Esophagus (tissue), 2 donors: ENCODE measurements at regions not wholly inside any gene's neighbourhood (a gene's known extent, or its start where the extent isn't known, plus 50 kb on each side); places are given as distances from the start of the nearest gene placed in this dataset.

Experiments used
- H3K27ac ChIP-seq, 2 donors: one replicate each; pipeline ENCODE4 v1.5.1; 2013; ENCODE audit warnings: low read depth in 2 of 2, mild to moderate bottlenecking in 2 of 2, inconsistent platforms in 1 of 2, low read length in 1 of 2, moderate library complexity in 1 of 2
- H3K27me3 ChIP-seq, 2 donors: one replicate each; pipeline ENCODE4 v1.6.1; 2013; ENCODE audit warnings: low read length in 2 of 2, control low read depth in 1 of 2, mild to moderate bottlenecking in 1 of 2; ENCODE audit not compliant: insufficient read depth in 2 of 2, control insufficient read depth in 1 of 2
- H3K36me3 ChIP-seq, 2 donors: one replicate each; pipeline ENCODE4 v1.6.1; 2013; ENCODE audit warnings: low read length in 1 of 2; ENCODE audit not compliant: control insufficient read depth in 2 of 2, insufficient read depth in 2 of 2
- H3K4me1 ChIP-seq, 2 donors: one replicate each; pipeline ENCODE4 v1.6.1; 2013; ENCODE audit warnings: low read length in 1 of 2; ENCODE audit not compliant: control insufficient read depth in 2 of 2, insufficient read depth in 2 of 2
- H3K4me3 ChIP-seq, 2 donors: one replicate each; pipeline ENCODE4 v1.5.1; 2013; ENCODE audit warnings: low read length in 2 of 2, mild to moderate bottlenecking in 2 of 2, low read depth in 1 of 2, moderate library complexity in 1 of 2
- H3K9me3 ChIP-seq, 2 donors: one replicate each; pipeline ENCODE4 v1.6.1; 2013; ENCODE audit warnings: mild to moderate bottlenecking in 2 of 2, low read depth in 1 of 2, low read length in 1 of 2, moderate library complexity in 1 of 2; ENCODE audit not compliant: control insufficient read depth in 2 of 2, insufficient read depth in 1 of 2
- WGBS, 2 donors: extraction: QIAGEN DNeasy Blood & Tissue Kit; methylation state at CpG; one replicate each; pipeline ENCODE4 v1.1.7; 2013; 5-methylcytosine and 5-hydroxymethylcytosine counted together
- donor health status: healthy with polysubstance abuse.
- donor health status: Bipolar disorder and iron deficiency.

DNA sequence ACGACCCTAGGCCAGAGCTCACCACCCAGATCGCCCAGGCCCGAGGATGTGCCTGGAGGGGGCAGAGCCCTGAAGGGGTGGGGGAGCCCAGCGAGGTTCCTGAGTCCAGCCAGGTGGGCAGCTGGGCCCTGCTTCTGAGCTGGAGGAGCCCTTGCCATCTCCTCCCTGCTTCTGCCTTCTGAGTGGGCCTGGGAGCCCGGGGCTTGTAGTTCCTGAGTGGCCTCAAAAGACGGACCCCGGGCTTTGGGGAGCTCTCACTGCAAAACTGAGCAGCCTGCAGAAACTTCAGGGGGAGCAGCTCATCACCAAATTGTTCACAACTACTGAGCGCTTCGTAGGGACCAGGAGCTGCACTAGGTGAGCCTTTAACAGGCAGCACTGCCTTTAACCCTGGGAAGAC is 112.1 kb downstream of the NCOR2 start:
- H3K4me1 ChIP-seq, result peaks cover 3 to 19% of the 10 kb centered on the region in 2 donors
- H3K36me3 ChIP-seq, result peaks cover 0 to 15% of the 10 kb centered on the region in 2 donors
- no peaks in the 10 kb centered on the region for H3K27me3 ChIP-seq
- 78 to 84% methylated on average over 9 of the region's 9 CpGs for WGBS, 2 donors
- H3K9me3 ChIP-seq, result peaks cover 0 to 2% of the 10 kb centered on the region in 2 donors
- H3K4me3 ChIP-seq, result no peak overlapping the region
- peak overlapping the region in 1 of 2 donors; percentile 26 for H3K27ac ChIP-seq

DNA sequence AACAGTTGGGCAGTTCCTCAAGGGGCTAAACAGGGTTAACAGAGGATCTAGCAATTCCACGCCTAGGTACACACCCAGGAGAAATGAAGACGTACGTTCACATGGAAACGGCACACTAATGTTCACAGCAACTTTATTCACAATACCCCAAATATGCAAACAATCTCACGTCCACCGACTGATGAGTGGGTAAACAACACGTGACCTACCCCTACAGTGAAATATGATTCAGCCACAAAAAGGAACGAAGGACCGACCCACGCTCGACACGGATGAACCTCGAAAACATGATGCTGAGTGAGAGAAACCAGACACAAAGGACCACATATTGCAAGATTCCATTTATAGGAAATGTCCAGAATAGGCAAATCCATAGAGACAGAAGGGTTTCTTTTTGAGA is 112.7 kb downstream of the NCOR2 start:
- peaks cover 0 to 2% of the 10 kb centered on the region in 2 donors for H3K9me3 ChIP-seq
- no peaks in the 10 kb centered on the region for H3K27me3 ChIP-seq
- no peak overlapping the region for H3K4me3 ChIP-seq
- WGBS, 2 donors, result 45 to 55% methylated on average over 13 of the region's 13 CpGs
- peaks cover 3 to 22% of the 10 kb centered on the region in 2 donors for H3K4me1 ChIP-seq
- H3K36me3 ChIP-seq, result peaks cover 0 to 13% of the 10 kb centered on the region in 2 donors
- H3K27ac ChIP-seq, result peak overlapping the region in 1 of 2 donors; percentile 13

DNA sequence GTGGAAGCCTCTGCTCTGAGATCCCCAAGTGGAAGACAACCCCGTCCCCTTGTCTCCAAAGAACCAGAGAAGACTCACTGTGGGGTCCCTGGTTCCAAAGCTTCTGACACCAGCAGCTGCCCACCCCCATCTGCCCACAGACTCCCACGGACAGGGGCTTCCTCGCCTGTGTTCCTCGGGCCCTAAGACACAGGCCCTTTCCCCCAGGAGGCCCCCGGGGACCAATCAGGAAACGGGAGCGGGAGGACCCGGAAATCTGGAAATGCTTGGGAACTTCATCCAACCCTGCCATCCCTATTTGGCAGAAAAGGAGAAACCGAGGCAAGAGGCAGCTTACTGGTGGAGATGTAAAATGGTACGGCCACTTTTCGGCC is 113.1 kb downstream of the NCOR2 start:
- peak overlapping the region; percentile 13 to 65 for H3K27ac ChIP-seq
- no peaks in the 10 kb centered on the region for H3K9me3 ChIP-seq
- H3K27me3 ChIP-seq, result no peaks in the 10 kb centered on the region
- peaks cover 0 to 13% of the 10 kb centered on the region in 2 donors for H3K36me3 ChIP-seq
- peaks cover 3 to 22% of the 10 kb centered on the region in 2 donors for H3K4me1 ChIP-seq
- H3K4me3 ChIP-seq, result no peak overlapping the region
- WGBS, 2 donors, result 67 to 70% methylated on average over 11 of the region's 11 CpGs

DNA sequence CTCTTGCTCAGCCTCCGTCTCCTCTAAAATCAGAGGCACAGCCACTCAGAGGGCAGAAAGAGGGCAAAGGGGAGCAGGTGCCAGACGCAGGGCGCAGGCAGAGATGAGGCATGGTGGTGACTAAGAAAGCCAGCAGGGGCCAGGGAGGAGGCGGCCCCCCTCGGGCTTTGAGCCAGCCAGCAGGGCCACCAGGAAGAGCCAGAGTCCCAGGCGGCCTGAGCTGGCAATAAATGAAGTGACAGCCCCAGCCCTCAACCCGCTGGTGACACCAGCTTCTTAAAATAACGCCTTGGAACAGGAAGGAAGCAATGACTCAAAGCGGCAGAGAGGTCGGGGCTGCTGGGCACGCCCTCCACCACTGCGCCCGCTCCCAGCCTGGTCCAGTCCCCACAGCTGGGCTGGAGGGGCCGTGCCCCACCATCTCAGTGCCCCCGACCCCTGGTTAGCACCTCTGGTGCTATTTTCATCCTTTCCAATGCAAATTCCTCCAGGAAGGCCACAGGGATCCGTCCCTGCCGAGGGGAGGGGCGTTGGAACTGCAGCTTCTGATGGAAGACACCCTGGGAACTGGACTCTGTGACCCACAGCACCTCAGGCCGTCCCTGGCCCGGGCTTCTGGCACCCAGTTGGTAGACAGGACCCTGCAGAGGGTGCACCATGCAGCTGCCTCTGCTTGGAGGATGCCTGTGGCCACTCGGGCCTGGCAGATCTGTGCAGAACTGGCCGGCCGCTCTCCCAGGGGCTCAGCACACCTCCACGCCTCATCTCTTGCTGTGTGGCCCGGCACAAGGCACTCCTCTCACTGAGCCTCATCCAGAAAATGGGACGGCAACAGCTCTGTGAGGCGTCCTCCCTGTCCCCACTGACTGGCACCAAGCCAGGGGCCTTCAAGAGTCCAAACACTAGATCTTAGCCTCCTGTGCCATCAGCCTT is 113.7 kb downstream of the NCOR2 start:
- no peaks in the 10 kb centered on the region for H3K9me3 ChIP-seq
- WGBS, 2 donors, result 47 to 48% methylated on average over 27 of the region's 27 CpGs
- no peaks in the 10 kb centered on the region for H3K27me3 ChIP-seq
- H3K27ac ChIP-seq, result peak overlapping the region; percentile 13 to 65
- H3K36me3 ChIP-seq, result peaks cover 0 to 12% of the 10 kb centered on the region in 2 donors
- peaks cover 3 to 22% of the 10 kb centered on the region in 2 donors for H3K4me1 ChIP-seq
- no peak overlapping the region for H3K4me3 ChIP-seq

DNA sequence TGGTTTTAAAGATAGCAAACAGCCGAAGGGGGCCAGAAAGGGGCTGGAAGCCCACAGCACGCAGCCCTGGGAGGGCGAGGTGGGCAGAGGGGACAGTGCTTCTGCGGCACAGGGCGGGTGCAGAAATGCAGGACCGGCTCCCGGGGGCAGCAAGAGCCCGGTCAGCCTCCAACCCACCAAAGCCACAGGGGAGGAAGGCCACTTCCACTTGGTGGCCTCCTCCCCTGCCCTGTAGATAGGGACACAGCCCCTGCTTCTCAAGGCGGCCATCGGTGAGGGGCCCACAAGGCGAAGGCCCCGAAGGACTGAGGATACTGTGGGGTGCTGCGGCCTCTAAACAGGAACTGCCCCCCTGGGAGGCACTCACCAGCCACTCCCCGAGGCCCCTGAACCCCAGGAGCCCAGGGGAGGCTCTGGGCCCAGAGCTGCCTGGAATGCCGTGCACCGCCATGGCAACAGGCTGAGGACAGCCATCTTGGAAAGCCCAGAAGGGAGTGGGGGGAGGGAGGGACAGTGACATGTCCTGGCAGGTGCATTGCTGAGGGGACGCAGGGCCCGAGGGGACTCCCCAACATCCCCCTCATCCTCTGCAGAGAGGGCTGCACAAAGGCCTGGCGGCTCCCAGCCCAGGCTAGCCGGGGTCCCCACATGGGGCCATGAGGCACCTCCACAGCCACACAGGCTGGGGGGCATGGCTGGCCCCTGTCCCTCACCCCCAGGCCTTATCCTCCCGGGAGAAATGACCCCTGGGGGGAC is 114.7 kb downstream of the NCOR2 start:
- Histone ChIP-seq H3K27me3 (no peaks in the 10 kb centered on the region), H3K9me3 (no peaks in the 10 kb centered on the region), H3K36me3 (peaks cover 0 to 16% of the 10 kb centered on the region in 2 donors), H3K4me1 (peaks cover 3 to 22% of the 10 kb centered on the region in 2 donors), H3K4me3 (no peak overlapping the region), H3K27ac (peak overlapping the region; percentile 13 to 65)
- 83 to 88% methylated on average over 21 of the region's 21 CpGs for WGBS, 2 donors

DNA sequence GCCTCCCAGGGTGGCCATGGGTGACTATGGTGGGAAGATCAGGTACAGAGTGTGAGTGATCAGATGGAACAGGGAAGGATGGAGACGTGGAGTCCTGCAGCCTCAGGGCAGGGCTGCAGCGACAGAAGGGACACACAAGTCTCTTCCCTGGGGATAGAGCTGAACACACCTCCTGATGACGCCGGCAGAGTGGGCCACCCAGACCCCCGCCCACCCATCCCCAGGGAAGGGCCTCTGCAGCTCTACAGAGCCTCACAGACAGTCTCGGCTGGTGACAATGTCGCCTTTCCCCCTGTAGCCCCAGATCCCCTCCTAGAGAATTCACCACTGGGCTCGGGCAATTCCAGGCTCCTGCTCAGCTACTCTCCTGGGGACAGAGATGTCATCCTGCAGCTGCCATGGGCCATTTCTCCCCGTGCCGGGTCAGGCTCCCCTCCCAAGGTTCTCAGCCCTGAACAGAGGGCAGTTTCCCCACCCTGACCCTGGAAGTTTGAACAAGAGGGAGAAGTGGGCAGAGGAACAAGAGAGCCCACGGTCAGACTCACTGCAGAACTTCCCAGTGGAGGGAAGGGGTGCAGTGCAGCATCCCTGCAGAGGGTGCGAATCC is 115.7 kb downstream of the NCOR2 start:
- Histone ChIP-seq H3K9me3 (no peaks in the 10 kb centered on the region), H3K4me1 (peaks cover 3 to 22% of the 10 kb centered on the region in 2 donors), H3K4me3 (no peak overlapping the region), H3K27me3 (no peaks in the 10 kb centered on the region), H3K27ac (no peak overlapping the region), H3K36me3 (peaks cover 0 to 16% of the 10 kb centered on the region in 2 donors)
- 84 to 85% methylated on average over 12 of the region's 12 CpGs for WGBS, 2 donors

DNA sequence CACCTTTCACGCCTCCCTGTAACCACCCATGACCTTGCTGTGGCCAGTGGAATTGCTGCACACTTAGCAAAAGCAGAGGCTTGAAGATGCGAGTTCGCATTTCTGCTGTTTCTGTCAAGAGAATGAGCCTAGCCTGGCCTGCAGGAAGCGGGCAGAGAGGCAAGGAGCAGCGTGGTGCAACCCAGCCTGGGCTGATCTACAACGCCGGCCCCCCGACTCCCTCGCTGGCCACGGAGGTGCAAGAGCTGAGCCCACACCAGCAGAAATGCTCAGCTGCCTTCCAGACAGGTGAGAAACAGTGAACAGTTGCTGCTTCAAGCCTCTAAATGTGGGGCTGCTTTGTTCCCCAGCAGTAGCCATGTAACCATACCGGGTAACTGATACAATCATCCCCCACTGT is 116.4 kb downstream of the NCOR2 start:
- H3K9me3 ChIP-seq, result no peaks in the 10 kb centered on the region
- H3K36me3 ChIP-seq, result peaks cover under 1 to 16% of the 10 kb centered on the region in 2 donors
- peaks cover 3 to 19% of the 10 kb centered on the region in 2 donors for H3K4me1 ChIP-seq
- WGBS, 2 donors, result 82 to 90% methylated on average over 11 of the region's 11 CpGs
- H3K27me3 ChIP-seq, result no peaks in the 10 kb centered on the region
- H3K27ac ChIP-seq, result no peak overlapping the region
- no peak overlapping the region for H3K4me3 ChIP-seq

DNA sequence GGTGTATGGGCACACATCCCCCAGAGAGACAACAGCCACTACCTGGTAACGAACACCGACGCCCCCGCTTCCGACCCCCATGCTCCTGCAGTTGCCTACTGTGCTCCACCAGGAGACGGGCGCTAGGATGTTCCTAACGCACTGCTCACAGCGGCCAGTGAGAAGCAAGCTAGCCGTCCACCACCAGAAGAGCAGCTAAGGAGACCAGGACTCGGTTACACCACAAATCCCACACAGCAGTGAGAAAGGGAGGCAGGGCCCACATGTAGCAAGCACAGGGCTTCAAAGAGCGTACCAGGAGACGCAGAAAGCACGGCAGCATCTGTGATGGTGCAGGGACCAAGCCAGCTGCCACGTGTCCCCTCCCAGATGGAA is 117.0 kb downstream of the NCOR2 start:
- Histone ChIP-seq H3K4me3 (no peak overlapping the region), H3K9me3 (no peaks in the 10 kb centered on the region), H3K4me1 (peaks cover 3 to 18% of the 10 kb centered on the region in 2 donors), H3K36me3 (peaks cover 3 to 18% of the 10 kb centered on the region in 2 donors), H3K27me3 (no peaks in the 10 kb centered on the region), H3K27ac (no peak overlapping the region)
- WGBS, 2 donors, result 92% methylated on average over 15 of the region's 15 CpGs

DNA sequence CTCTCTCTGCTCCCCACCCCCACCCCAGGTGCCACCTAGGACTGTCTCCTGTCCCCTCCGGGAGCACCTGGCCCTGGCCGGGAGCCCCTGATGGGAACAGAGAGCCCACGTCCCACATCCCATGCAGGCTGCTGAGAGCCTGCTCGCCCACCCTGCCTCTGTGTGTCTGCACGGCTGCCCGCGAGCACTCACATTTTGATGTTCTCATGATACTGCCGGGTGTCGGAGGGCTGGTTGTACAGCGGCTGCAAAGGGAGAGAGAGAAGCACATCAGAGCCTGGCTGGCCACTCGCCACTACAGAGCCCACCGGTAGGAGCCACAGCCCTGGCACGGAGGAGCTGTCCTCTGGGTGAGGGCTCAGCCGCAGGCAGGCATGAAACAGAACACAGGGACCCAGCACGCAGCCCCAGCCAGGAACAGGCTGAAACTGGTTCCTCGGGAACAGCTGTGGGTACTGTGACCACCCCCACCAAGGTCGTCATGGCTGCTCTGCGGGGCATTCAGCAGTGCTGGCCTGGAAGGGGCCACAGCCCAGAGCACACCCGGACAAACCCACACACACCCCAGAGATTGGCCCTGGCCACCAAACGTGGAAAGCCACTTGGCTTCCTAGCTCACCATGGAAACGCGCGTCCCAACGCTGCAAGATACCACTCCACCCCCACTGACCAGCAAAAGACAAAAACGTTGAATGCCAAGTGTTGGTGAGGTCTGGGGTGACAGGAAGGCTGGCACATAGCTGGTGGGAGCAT is 117.6 kb downstream of the NCOR2 start:
- no peaks in the 10 kb centered on the region for H3K27me3 ChIP-seq
- H3K9me3 ChIP-seq, result no peaks in the 10 kb centered on the region
- H3K4me3 ChIP-seq, result no peak overlapping the region
- WGBS, 2 donors, result 81 to 86% methylated on average over 24 to 25 of the region's 25 CpGs
- no peak overlapping the region for H3K27ac ChIP-seq
- peaks cover 3 to 18% of the 10 kb centered on the region in 2 donors for H3K36me3 ChIP-seq
- peaks cover 2 to 18% of the 10 kb centered on the region in 2 donors for H3K4me1 ChIP-seq
